Neural cell (in vitro differentiated cells): ENCODE measurements at regions not wholly inside any gene's neighbourhood (a gene's known extent, or its start where the extent isn't known, plus 50 kb on each side); places are given as distances from the start of the nearest gene placed in this dataset.

Source experiments
- H2AFZ ChIP-seq: fragments of 200-600, 300-800 bp; sonication (generic), shearing (Covaris generic); 2 replicates; pipeline ENCODE4 v1.6.0; 2014; ENCODE audit warnings: low read depth, mild to moderate bottlenecking, antibody characterized with exemption, low read length, moderate library complexity
- H3F3A ChIP-seq: fragments of 200-600 bp; shearing (Covaris generic); 2 replicates; pipeline ENCODE4 v1.6.1; 2016; ENCODE audit warnings: mild to moderate bottlenecking, moderate library complexity, mixed read lengths, antibody characterized with exemption, low read length; ENCODE audit not compliant: insufficient read depth, poor library complexity, severe bottlenecking
- H3K27ac ChIP-seq: fragments of 200-600, 300-800 bp; sonication (generic), shearing (Covaris generic); 2 replicates; pipeline ENCODE4 v1.5.1; 2014; ENCODE audit warnings: mild to moderate bottlenecking, low read length, moderate library complexity
- H3K27me3 ChIP-seq: fragments of 300-800, 200-600 bp; sonication (generic), shearing (Covaris generic); 2 replicates; pipeline ENCODE4 v1.6.0; 2014; ENCODE audit warnings: mild to moderate bottlenecking, low read depth, low read length, moderate library complexity; ENCODE audit not compliant: insufficient read depth
- H3K36me3 ChIP-seq: fragments of 300-800, 200-600 bp; sonication (generic), shearing (Covaris generic); 2 replicates; pipeline ENCODE4 v1.5.1; 2014; ENCODE audit warnings: mild to moderate bottlenecking, antibody characterized with exemption, low read length, moderate library complexity; ENCODE audit not compliant: insufficient read depth
- H3K4me2 ChIP-seq: fragments of 300-800, 200-600 bp; sonication (generic), shearing (Covaris generic); 2 replicates; pipeline ENCODE4 v1.6.0; 2014; ENCODE audit warnings: mild to moderate bottlenecking, low read length
- H3K4me3 ChIP-seq: fragments of 300-800, 200-600 bp; sonication (generic), shearing (Covaris generic); 2 replicates; pipeline ENCODE4 v1.5.1; 2014; ENCODE audit warnings: mild to moderate bottlenecking, low read length, moderate library complexity
- H3K79me2 ChIP-seq: fragments of 200-600 bp; shearing (Covaris generic); replicated peaks from 2 replicates; pipeline ENCODE4 v1.6.0; 2014; ENCODE audit warnings: mild to moderate bottlenecking, low read length, moderate library complexity; ENCODE audit not compliant: insufficient read depth
- H3K9ac ChIP-seq: fragments of 300-800, 200-600 bp; sonication (generic), shearing (Covaris generic); 2 replicates; pipeline ENCODE4 v1.6.1; 2016; ENCODE audit warnings: mild to moderate bottlenecking, low read length, mixed read lengths
- H3K9me2 ChIP-seq: fragments of 200-600 bp; shearing (Covaris generic); 2 replicates; pipeline ENCODE4 v1.6.1; 2016; ENCODE audit warnings: mild to moderate bottlenecking, low read length, mixed read lengths; ENCODE audit not compliant: insufficient read depth
- H3K9me3 ChIP-seq: fragments of 200-600, 300-800 bp; sonication (generic), shearing (Covaris generic); 2 replicates; pipeline ENCODE4 v1.6.1; 2016; ENCODE audit warnings: mild to moderate bottlenecking, mixed run types, low read length, moderate library complexity, mixed read lengths
- H4K20me1 ChIP-seq: fragments of 200-600 bp; shearing (Covaris generic); 2 replicates; pipeline ENCODE4 v1.6.1; 2016; ENCODE audit warnings: mild to moderate bottlenecking, mixed run types; ENCODE audit not compliant: insufficient read depth
- CTCF ChIP-seq: fragments of 450-650 bp; IDR thresholded peaks from 2 replicates; pipeline ENCODE4 v1.5.1; 2014; ENCODE audit warnings: antibody characterized with exemption, mild to moderate bottlenecking, moderate library complexity; ENCODE audit not compliant: poor library complexity, severe bottlenecking
- EP300 ChIP-seq: fragments of 450-650 bp; conservative IDR thresholded peaks from 2 replicates; pipeline ENCODE4 v1.6.1; 2014; ENCODE audit warnings: antibody characterized with exemption, mild to moderate bottlenecking, moderate library complexity; ENCODE audit not compliant: poor library complexity, severe bottlenecking
- EZH2 ChIP-seq: fragments of 200-600, 300-800 bp; shearing (Covaris generic), sonication (generic); IDR thresholded peaks from 2 replicates; pipeline ENCODE4 v1.6.1; 2014; ENCODE audit warnings: antibody characterized with exemption, low read length, borderline replicate concordance, mild to moderate bottlenecking; ENCODE audit not compliant: insufficient read depth, poor library complexity, severe bottlenecking
- MXI1 ChIP-seq: fragments of 450-650 bp; conservative IDR thresholded peaks from 2 replicates; pipeline ENCODE4 v1.6.1; 2014; ENCODE audit warnings: antibody characterized with exemption, mild to moderate bottlenecking; ENCODE audit not compliant: poor library complexity, severe bottlenecking
- POLR2AphosphoS5 ChIP-seq: IDR thresholded peaks from 2 replicates; pipeline ENCODE4 v1.6.1; 2012
- RAD21 ChIP-seq: fragments of 450-650 bp; conservative IDR thresholded peaks from 2 replicates; pipeline ENCODE4 v1.6.1; 2014; ENCODE audit warnings: antibody characterized with exemption, mild to moderate bottlenecking, moderate library complexity
- REST ChIP-seq: IDR thresholded peaks from 2 replicates; pipeline ENCODE4 v1.6.1; 2012; ENCODE audit warnings: borderline replicate concordance
- SMC3 ChIP-seq: fragments of 450-650 bp; conservative IDR thresholded peaks from 2 replicates; pipeline ENCODE4 v1.6.1; 2014; ENCODE audit warnings: antibody characterized with exemption, mild to moderate bottlenecking, moderate library complexity; ENCODE audit not compliant: poor library complexity
- TAF1 ChIP-seq: IDR thresholded peaks from 2 replicates; pipeline ENCODE4 v1.6.1; 2012; ENCODE audit warnings: low read depth

GRCh38 chr9:81822301-81822865 lies 105.8 kb upstream of the SPATA31D4 start:
- no peaks in the 10 kb centered on the region for H4K20me1 ChIP-seq
- no peaks in the 10 kb centered on the region for H3F3A ChIP-seq
- no peaks in the 10 kb centered on the region for H3K9me2 ChIP-seq
- H3K4me2 ChIP-seq = no peak overlapping the region
- TF ChIP-seq MXI1 (no peak), TAF1 (no peak), EP300 (no peak), RAD21 (no peak), SMC3 (no peak), POLR2AphosphoS5 (no peak), REST (no peak), EZH2 (no peak), CTCF (no peak)
- no peak overlapping the region for H2AFZ ChIP-seq
- no peak overlapping the region for H3K27ac ChIP-seq
- H3K36me3 ChIP-seq = no peaks in the 10 kb centered on the region
- H3K9ac ChIP-seq = no peak overlapping the region
- no peak overlapping the region for H3K4me3 ChIP-seq
- no peaks in the 10 kb centered on the region for H3K79me2 ChIP-seq
- peaks cover 17% of the 10 kb centered on the region for H3K27me3 ChIP-seq
- no peaks in the 10 kb centered on the region for H3K9me3 ChIP-seq

- Histone ChIP-seq H3F3A (no peaks in the 10 kb centered on the region), H3K27ac (no peak overlapping the region), H3K9ac (no peak overlapping the region), H2AFZ (no peak overlapping the region), H3K36me3 (no peaks in the 10 kb centered on the region), H3K9me3 (no peaks in the 10 kb centered on the region), H4K20me1 (no peaks in the 10 kb centered on the region), H3K79me2 (no peaks in the 10 kb centered on the region), H3K27me3 (peaks cover 17% of the 10 kb centered on the region), H3K4me2 (no peak overlapping the region), H3K9me2 (no peaks in the 10 kb centered on the region), H3K4me3 (peak overlapping the region; percentile 36)
- no peak for TF ChIP-seq EZH2
These were observed 105.3 kb upstream of the SPATA31D4 start for GRCh38 chr9:81822967-81823366.
